WERI-Rb-1 (cell line): ENCODE measurements at regions not wholly inside any gene's neighbourhood (a gene's known extent, or its start where the extent isn't known, plus 50 kb on each side); places are given as distances from the start of the nearest gene placed in this dataset.

ENCODE experiments used
- DNase-seq: peaks from one replicate; pipeline ENCODE4 v3.0.0-alpha.2; 2020
- H3K27ac ChIP-seq: fragments of 250-450 bp; sonication (Bioruptor Pico); 2 replicates; pipeline ENCODE4 v1.5.1; 2020; ENCODE audit warnings: mild to moderate bottlenecking, moderate library complexity
- H3K27me3 ChIP-seq: fragments of 250-450 bp; sonication (Bioruptor Pico); 2 replicates; pipeline ENCODE4 v1.5.1; 2021; ENCODE audit warnings: mild to moderate bottlenecking, low read depth, moderate library complexity; ENCODE audit not compliant: insufficient read depth, severe bottlenecking
- H3K36me3 ChIP-seq: fragments of 250-450 bp; sonication (Bioruptor Pico); 2 replicates; pipeline ENCODE4 v1.5.1; 2020; ENCODE audit warnings: mild to moderate bottlenecking, moderate library complexity
- H3K4me3 ChIP-seq: 2 replicates; pipeline ENCODE4 v1.5.1; 2011; ENCODE audit warnings: low read depth, mild to moderate bottlenecking, control low read depth, low read length
- H3K9me3 ChIP-seq: fragments of 250-450 bp; sonication (Bioruptor Pico); 2 replicates; pipeline ENCODE4 v1.5.1; 2021; ENCODE audit warnings: mild to moderate bottlenecking, moderate library complexity; ENCODE audit not compliant: severe bottlenecking
- CTCF ChIP-seq: IDR thresholded peaks from 2 replicates; pipeline ENCODE4 v1.5.1; 2011; ENCODE audit warnings: low read depth, mild to moderate bottlenecking, control low read depth, inconsistent platforms, low read length

- no peak overlapping the region for H3K4me3 ChIP-seq
- peak overlapping the region; percentile 94 for H3K27ac ChIP-seq
- no peaks in the 10 kb centered on the region for H3K9me3 ChIP-seq
- TF ChIP-seq CTCF, result no peak
- no peaks in the 10 kb centered on the region for H3K36me3 ChIP-seq
- H3K27me3 ChIP-seq, result no peaks in the 10 kb centered on the region
- DNase-seq, result no peak
Observed at GRCh38 chr22:44596396-44597125, 98.5 kb upstream of the RTL6 start.

- H3K27ac ChIP-seq, result peak overlapping the region; percentile 94
- no peaks in the 10 kb centered on the region for H3K36me3 ChIP-seq
- peaks cover 5% of the 10 kb centered on the region for H3K9me3 ChIP-seq
- H3K27me3 ChIP-seq, result no peaks in the 10 kb centered on the region
- DNase-seq, result peak; percentile 95
- H3K4me3 ChIP-seq, result peak overlapping the region; percentile 28; the same call in 1 of the 2 replicates
- no peak for TF ChIP-seq CTCF
Observed at GRCh38 chr22:44595841-44596341, 97.9 kb upstream of the RTL6 start.

GRCh38 chr22:44594951-44595350, 96.9 kb upstream of the RTL6 start:
- H3K27me3 ChIP-seq, result no peaks in the 10 kb centered on the region
- H3K9me3 ChIP-seq, result peaks cover 5% of the 10 kb centered on the region
- no peaks in the 10 kb centered on the region for H3K36me3 ChIP-seq
- TF ChIP-seq CTCF, result no peak
- peak overlapping the region; percentile 94 for H3K27ac ChIP-seq
- peak; percentile 31 for DNase-seq
- no peak overlapping the region for H3K4me3 ChIP-seq

GRCh38 chr22:44592824-44593148, 94.8 kb upstream of the RTL6 start:
- H3K27me3 ChIP-seq, result no peaks in the 10 kb centered on the region
- no peak for DNase-seq
- TF ChIP-seq CTCF, result no peak
- no peak overlapping the region for H3K4me3 ChIP-seq
- peaks cover 5% of the 10 kb centered on the region for H3K9me3 ChIP-seq
- no peaks in the 10 kb centered on the region for H3K36me3 ChIP-seq
- no peak overlapping the region for H3K27ac ChIP-seq

- Histone ChIP-seq H3K27ac (peak overlapping the region; percentile 20; the same call in 1 of the 2 replicates), H3K9me3 (peaks cover 5% of the 10 kb centered on the region), H3K4me3 (no peak overlapping the region), H3K36me3 (no peaks in the 10 kb centered on the region), H3K27me3 (no peaks in the 10 kb centered on the region)
- TF ChIP-seq CTCF, result no peak
- DNase-seq, result no peak
Observed at GRCh38 chr22:44592126-44592823, 94.2 kb upstream of the RTL6 start.
